ENCODE measurements at regions not wholly inside any gene's neighbourhood (a gene's known extent, or its start where the extent isn't known, plus 50 kb on each side); places are given as distances from the start of the nearest gene placed in this dataset.
"Not testable (repeated sequence)": the region's sequence is repeated elsewhere in the genome, so short reads cannot be mapped to it uniquely, and the experiment has no call there.

DNA sequence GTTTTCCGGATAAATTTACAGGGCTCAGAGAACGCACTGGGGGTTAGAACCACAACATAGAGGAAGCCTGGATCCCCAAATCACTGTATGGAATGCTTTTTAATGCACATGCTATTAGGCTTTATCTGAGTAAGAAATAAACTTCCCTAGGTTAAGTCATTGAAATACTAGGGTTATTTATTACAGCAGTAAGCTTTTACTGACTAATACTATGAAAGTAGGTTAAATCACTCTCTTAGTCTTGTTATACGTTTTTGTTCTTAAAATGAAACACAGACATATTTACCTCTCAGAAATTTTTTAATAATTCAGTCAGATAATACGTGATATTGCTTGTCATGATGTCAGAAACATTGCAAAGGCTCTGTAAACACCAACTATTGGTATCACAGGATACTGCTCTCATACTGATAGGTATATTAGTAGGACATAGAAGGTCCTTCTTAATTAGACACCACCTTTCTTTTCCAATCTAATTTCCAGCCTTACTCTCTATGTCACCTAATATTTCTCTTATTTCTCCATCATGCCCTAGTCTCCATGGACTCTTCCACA lies 162.7 kb upstream of the NYAP2 start:
- no peak for DNase-seq

DNA sequence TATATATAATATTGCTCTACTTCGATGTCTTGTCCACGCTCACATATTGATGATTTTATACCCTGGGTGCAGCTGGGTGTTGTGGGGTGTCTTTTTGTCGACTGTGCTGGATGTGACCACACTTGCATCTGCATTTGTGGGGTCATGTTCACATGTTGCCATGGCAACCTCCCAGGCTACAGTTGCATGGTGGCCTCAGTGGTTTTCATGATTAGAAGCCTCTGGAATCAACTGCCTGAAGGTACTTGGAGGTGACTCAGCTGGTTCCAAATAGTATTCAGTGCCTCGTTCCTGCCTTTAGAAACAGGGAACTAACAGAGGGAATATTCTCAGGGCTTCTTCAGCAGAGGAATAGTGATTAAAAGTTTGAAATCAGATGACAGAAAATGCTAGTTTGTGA lies 166.3 kb upstream of the NYAP2 start:
- no peak for DNase-seq

DNA sequence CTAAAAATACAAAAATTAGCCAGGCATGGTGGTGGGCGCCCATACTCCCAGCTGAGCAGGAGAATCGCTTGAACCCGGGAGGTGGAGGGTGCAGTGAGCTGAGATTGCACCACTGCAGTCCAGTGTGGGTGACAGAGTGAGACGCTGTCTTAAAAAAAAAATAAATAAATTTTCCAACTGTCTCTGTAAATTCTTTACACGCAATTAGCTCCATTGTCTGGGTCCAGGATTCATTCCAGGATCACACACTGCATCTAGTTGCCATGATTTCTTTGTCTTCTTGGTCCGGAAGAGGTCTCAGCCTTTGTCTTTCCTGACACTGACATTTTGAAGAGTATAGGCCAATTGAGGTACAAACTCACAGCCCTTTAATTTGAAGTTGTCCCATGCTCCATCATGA lies 167.6 kb upstream of the NYAP2 start:
- DNase-seq: no peak

DNA sequence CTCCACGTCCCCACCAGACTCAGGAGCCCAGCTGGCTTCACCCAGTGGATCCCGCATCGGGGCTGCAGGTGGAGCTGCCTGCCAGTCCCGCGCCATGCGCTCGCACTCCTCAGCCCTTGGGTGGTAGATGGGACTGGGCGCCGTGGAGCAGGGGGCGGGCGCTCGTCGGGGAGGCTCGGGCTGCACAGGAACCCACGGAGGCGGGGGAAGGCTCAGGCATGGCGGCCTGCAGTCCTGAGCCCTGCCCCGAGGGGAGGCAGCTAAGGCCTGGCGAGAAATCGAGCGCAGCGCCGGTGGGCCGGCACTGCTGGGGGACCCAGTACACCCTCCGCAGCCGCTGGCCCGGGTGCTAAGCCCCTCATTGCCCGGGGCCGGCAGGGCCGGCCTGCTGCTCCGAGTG lies 170.2 kb upstream of the NYAP2 start:
- DNase-seq: not testable (repeated sequence)

DNA sequence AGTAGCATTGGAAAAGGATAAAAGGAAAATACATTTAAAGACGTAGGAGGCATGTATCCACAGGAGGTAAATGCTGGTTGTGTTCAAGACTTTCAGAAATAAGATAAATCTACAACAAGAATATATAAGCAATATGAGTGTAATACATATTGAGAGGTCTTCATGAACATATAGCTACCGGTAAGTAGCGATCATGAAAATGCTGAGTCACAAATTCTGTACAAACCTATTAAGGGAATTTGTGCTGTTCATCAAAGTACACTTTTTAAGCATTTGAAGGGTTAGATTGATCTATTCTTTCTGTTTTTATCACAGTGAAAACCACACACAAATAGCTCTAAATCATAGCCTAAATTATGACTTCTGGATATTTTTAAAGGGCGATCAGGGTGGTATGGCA lies 173.1 kb upstream of the NYAP2 start:
- DNase-seq: no peak

DNA sequence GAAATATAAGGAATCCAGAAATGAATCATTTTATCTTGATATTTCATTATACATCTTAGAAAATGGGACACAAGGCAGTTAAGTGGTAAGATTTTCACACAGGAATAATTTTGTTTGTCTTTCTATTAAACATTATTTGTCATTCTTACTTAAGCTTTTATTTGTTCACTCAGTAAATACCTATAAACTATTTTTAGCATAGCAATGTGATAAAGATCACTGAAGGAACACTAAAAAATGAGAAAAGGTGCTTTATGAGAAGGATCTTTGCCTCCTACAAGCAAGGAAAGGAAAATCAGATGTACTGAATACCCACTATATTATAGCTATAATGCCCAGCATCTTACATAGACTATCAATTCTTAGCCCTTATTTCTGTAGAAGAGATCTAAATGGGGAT lies 176.2 kb upstream of the NYAP2 start:
- no peak for DNase-seq

DNA sequence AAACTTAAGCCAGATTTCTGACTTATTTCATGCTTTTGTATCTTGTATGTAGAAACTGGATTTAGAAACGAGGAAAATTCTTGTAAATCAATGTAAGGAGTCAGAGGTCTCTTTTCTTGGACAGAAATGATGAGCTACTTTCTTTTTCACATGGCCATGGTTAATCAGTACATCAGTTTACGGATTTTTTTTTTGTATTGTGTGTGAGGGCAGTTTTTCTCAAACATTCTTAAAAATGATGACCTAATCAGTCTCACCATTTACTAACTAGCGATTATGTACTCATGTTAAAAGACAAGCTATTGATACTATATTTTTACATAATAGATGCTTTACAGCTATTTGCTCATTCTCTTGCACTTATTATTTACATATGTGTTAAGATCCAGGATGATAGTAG lies 165.2 kb upstream of the DOCK10 start:
- no peak for DNase-seq

DNA sequence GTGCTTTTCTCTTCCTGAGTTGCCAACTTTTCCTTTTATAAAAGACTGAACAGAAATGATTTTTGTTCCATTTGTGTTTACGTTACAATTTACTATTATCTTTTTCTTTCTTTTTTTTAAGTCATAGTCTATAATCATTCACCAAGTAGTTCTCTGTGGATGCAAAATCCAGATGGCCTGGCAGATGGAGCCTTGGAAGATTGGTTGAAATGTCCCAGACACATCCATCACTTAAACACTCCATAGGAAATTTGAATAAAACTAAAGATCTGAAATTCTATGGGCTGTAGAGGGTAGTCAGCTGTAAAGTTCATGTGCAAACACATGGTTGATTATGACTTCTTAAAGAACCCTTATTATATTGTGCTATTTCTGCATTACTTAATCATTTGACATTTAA lies 164.8 kb upstream of the DOCK10 start:
- DNase-seq: no peak

DNA sequence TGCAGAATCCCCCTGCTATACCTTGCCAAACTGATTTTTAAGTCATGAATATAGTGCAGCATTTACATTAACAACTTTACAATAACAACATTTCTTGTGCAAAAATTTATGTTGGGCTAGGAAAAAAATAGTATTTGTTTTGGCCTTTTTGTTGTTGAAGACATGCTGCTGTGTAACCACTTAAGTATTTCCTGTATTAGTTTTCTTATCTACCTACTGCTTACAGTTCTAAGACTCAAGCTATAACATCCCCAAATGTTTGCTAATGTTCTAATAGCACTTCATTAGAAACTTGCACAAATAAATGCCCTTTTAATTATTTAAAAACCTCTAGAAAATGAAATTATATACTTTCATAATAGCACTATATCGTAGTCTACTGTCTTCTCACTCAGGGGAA lies 154.3 kb upstream of the DOCK10 start:
- DNase-seq: no peak

DNA sequence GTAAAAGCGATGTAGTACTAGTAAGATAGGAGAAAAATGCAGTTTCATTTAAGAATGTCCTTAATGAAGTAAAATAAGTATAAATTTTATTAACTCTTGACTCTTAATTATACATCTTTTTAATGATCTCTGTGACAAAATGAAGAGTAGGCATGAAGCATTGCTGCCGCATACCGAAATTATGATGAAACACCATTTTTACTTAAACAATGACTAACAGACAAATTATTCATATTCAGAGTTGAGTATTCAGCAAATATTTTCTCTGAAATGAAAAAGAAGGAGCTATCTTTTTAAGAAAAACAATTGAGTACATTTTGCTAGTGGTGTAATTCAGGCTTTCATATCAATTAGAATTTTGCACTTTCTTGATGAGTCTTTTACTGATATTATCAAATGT lies 150.6 kb upstream of the DOCK10 start:
- DNase-seq: no peak

DNA sequence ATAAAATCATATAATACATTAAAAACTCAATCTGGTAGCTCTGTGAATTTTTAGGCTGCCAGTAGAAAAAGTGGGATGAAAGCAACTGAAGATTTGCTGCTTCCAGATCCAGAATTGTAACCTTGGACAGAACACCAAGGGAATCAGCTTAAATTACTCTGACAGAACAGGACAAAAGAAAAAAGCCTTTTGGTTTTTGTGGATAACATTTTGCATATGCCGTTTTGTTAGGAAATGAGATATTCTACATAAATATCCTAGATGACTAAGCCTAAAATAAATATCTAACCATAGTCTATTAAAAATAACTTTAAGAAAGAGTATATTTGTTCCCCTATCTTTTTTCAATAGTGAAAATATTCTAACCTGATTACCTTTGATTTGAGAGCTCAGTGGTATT lies 148.7 kb upstream of the DOCK10 start:
- no peak for DNase-seq

DNA sequence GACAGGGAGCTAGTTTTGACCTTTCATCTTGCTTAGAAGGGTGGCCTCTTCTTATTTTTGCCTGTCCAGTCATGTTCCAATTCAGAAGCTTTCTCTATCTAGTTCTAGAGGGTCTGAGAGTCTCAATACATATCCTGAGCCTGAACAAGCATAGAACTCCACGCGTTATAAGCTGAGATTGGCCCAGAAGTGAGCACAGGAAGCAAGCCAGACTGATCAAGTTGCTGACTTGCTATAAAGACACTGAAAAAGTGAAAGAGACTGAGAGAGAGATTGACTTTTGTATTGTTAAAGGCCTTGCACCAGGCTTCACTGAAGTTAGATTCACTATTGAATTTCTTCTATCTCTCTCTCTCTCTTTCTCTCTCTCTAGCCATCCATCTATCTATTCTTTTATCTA lies 142.7 kb upstream of the DOCK10 start:
- no peak for DNase-seq

DNA sequence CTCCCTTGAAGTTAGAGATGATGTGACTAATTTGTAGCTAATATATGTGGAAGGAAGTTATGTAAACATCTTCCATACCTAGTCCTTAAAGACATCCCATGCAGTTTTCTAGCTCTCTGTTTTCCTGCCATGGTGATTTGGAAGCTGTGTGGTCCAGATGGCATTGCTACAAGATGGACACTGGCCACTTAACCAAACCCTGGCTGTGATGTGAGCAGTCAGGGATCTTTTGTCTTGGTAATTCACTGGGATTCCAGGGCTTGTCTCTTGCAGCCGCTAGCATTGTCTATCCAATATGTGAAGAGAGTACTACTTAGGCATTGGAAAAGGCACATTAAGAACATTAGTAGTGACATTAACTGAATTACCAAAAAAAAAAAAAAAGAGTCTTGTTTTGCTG lies 139.9 kb upstream of the DOCK10 start:
- DNase-seq: no peak

DNA sequence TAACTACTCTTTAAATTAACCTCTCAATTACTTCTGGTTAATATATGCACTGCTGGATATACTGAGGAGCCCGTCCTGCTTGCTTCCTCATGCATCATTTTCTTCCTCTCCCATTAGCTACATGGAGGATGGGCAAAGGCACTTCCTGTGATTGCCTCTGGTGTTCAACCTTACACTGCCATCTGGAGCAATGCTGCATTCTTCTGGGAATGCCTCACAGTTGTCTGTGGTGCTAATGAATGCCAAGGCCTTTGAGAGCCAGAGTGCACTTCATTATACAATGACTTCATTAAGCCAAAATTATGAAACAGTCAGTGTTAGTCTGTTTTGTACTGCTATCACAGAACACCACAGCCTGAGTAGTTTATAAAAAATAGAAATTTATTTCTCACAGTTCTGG lies 134.8 kb upstream of the DOCK10 start:
- DNase-seq: no peak

DNA sequence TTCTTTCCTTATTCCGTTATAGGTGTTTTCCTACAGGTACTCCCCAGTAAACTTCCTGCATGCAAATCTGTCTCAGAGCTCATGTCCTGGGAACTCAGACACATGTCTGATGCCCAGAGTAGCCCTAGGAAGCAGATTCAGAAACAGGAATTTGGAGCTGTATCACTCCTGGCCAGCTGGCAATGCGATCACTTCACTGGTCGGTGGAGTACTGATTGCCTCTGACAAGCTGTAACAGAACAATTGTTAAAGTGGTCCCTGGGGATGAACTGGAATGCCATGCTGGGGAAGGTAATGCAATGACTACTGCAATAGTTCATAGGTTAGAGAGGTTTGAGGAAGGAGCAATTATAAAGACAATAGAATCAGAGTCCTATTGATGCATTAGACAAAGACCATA lies 131.6 kb upstream of the DOCK10 start:
- no peak for DNase-seq

DNA sequence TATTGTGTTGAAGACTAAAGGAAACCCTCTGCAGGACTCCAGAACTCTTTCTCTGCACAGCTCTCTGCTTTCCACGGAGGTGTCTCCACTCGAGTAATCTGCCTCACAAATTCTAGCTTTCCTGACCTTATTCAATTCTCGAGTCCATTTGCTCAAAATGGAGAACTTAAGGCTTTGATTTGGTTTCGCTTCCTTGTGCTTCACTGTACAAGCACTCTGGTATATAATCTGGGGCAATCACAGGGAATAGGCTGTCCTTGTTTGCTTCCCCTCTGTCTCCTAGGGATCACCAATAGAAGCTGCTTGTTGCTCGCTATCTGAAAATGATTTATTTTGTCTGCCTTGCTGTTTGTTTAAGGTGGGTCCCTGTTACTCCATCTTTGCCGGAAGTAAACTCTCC lies 129.1 kb upstream of the DOCK10 start:
- no peak for DNase-seq

DNA sequence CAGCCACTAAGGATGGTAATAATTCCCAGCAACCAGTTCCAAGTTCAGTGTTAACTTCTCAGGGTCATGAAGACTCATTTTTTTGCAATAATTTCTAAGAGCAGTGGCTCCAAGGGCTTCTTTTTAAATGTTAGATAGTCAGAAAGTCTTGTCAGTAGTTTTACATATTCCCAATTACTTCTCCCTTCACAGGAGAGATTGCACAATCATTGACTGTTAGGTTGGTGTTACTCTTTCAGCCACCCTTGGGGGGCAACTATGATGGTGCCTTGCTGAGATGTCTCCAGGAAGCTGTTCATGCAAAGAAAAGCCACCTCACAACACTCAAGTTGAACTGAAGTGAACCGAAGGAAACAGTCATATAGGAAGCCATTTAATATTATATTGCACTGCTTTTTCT lies 127.9 kb upstream of the DOCK10 start:
- no peak for DNase-seq

DNA sequence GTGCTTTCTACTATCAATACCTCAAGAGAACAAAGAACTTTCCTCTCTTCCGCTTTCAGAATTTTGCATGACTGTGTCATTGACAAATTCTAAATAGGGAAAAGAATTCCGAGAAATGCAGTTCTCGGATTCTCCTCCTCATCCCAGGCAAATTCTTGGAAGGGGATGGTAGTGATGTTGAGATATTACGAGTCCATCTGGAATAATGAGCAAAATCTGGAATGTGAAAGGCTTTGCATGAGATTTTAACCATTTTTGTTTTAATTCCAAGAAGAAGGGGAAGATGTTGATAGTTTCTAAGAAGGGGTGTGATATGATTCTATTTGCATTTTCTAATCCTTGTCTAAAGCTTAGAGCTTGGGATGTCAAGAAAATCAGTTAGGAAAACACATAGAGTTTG lies 127.1 kb upstream of the DOCK10 start:
- no peak for DNase-seq

DNA sequence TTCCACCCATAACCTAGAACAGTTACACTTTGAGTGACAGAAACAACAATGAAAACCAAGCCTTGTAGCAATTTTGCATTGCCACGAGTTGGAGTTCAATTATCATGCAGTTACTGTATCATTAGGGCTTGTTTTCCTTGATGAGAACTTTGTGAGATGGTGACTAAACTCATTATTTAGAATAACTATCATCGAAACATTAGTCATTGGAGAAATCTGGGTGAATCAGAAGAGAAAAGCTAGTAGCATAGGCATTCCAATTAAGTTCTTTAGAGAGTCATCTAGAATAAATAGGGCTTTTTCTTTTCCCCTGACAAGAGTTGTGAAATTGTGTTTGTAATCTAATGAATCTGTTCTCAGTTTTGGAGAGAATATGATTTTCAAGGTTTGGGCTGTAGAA lies 122.8 kb upstream of the DOCK10 start:
- DNase-seq: no peak

DNA sequence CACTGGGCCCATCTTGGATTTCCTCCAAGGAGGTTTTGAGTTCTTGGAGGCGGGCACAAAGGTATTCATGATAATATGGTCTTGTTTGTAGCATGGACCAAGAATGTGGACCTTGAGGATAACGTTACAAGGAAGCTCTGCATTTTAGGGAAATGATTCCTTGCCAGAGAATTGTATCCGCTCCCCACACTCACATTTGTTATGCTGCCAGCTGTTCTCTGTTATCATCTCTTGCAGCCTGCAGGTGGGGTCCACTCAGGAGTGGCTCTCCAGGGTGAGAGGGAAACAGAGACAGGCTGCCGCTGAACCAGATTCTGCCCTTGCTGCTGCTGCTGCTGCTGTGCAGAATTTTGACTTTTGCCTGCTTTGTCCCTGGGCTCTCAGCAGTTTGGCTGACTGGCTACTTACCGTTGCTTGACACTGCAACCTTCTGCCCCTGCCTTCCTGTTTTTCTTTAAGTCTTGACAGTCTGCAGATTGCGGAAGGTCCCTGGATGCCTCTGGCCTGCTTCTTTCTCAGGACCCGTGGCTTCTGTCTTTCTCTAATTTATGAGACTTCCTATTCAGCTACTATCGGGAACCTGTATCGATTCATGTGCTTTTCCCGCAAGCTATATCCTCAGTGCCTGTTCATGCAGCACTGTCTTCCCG lies 122.3 kb upstream of the DOCK10 start:
- DNase-seq: no peak

DNA sequence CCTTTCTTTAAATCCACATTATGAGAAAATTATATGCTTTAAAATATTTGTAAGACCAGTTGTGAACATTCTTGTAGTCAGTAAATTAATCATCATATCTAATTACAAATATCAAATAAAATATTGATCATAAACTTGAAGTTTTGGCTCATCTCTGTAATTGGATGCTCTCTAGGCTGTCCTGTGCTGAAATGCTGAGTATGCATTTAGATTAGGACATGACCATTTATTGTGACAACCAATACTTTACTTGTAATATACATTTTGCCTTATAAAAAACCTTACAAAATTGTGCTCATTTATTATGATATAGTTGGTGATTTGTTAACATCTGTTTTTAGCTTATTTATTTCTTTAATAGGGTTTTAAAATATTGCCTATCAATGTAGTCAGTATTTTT lies 116.1 kb upstream of the DOCK10 start:
- no peak for DNase-seq

DNA sequence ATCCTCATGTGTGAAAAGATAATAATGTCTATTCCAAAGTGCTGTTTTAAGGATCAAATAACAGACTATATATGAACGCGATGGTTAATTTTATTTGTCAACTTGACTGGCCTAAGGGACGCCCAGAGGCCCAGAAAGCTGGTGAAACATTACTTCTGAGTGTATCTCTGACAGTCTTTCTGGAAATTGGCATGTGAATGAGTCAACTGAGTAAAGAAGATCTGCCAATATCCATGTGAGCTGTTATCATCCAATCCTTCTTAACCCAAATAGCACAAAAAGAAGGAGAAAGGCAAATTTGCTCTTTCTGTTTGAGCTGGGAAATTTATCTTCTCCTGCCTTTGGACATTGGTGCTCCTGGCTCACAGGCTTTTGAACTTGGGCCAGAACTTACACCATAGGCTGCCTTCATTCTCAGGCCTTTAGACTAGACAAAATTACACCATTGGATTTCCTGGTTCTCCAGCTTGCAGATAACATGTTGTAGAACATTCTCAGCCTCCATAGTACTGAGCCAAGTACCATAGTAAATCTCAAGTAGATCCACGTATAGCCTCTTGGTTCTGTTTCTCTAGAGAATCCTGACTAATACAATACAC lies 114.7 kb upstream of the DOCK10 start:
- DNase-seq: no peak

DNA sequence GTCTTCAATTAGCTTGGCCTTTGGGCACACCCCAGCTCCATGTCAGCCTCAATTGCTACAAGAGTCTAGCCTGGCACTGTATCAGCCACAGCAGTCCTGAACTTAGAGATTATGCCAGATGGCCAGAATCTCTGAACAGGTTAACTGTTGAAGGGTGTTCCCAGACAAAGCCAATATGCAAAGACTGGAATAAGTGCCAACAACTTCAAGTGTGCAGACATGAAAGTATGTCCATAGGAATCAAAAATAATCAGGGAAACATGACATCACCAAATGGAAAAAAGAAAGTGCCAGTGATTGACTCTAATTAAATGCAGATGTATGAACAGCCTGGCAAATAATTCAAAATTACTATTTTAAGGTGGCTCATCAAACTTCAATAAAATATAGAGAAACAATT lies 98.5 kb upstream of the DOCK10 start:
- DNase-seq: no peak

DNA sequence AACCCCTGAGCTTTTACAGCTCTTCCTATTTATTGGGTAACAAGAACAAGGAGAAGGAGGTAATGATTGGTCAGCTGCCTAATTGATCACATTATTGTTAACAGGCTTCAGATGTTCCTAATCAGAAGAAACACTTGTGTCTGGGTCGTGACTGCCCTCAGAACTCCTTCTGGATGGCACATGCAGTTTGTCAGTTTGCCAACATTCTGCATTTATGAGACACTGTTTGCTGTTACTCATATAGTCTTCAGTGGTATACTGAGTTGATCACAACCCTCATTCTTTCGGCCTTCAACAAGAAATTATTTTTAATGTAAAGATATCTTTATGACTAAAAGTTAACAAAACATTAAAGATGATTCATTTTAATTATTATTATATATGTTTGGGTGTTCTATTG lies 95.7 kb upstream of the DOCK10 start:
- no peak for DNase-seq

DNA sequence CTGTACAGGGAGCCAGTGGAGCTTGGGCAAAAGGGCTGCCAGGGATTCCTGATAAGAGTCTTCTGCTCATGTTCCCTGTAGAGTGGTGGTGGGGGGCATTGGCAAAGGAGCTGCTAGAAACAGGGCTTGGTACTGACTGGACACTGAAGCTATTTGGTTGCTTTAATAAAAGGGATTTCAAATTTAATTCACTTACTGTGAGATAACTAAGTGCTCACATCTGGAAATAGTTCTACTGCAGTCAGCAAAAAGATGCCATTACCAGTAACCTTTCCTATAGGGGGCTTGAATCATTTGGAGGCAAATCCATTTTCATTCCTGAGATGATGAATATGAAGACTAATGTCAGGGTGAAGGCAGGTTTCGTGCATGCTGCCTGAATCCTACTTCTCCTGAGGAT lies 94.3 kb upstream of the DOCK10 start:
- DNase-seq: no peak

All from islet precursor cell (in vitro differentiated cells).